Neural cell (in vitro differentiated cells): ENCODE measurements at regions not wholly inside any gene's neighbourhood (a gene's known extent, or its start where the extent isn't known, plus 50 kb on each side); places are given as distances from the start of the nearest gene placed in this dataset.

Source experiments
- H2AFZ ChIP-seq: fragments of 200-600, 300-800 bp; sonication (generic), shearing (Covaris generic); 2 replicates; pipeline ENCODE4 v1.6.0; 2014; ENCODE audit warnings: low read depth, mild to moderate bottlenecking, antibody characterized with exemption, low read length, moderate library complexity
- H3F3A ChIP-seq: fragments of 200-600 bp; shearing (Covaris generic); 2 replicates; pipeline ENCODE4 v1.6.1; 2016; ENCODE audit warnings: mild to moderate bottlenecking, moderate library complexity, mixed read lengths, antibody characterized with exemption, low read length; ENCODE audit not compliant: insufficient read depth, poor library complexity, severe bottlenecking
- H3K27ac ChIP-seq: fragments of 200-600, 300-800 bp; sonication (generic), shearing (Covaris generic); 2 replicates; pipeline ENCODE4 v1.5.1; 2014; ENCODE audit warnings: mild to moderate bottlenecking, low read length, moderate library complexity
- H3K27me3 ChIP-seq: fragments of 300-800, 200-600 bp; sonication (generic), shearing (Covaris generic); 2 replicates; pipeline ENCODE4 v1.6.0; 2014; ENCODE audit warnings: mild to moderate bottlenecking, low read depth, low read length, moderate library complexity; ENCODE audit not compliant: insufficient read depth
- H3K36me3 ChIP-seq: fragments of 300-800, 200-600 bp; sonication (generic), shearing (Covaris generic); 2 replicates; pipeline ENCODE4 v1.5.1; 2014; ENCODE audit warnings: mild to moderate bottlenecking, antibody characterized with exemption, low read length, moderate library complexity; ENCODE audit not compliant: insufficient read depth
- H3K4me2 ChIP-seq: fragments of 300-800, 200-600 bp; sonication (generic), shearing (Covaris generic); 2 replicates; pipeline ENCODE4 v1.6.0; 2014; ENCODE audit warnings: mild to moderate bottlenecking, low read length
- H3K4me3 ChIP-seq: fragments of 300-800, 200-600 bp; sonication (generic), shearing (Covaris generic); 2 replicates; pipeline ENCODE4 v1.5.1; 2014; ENCODE audit warnings: mild to moderate bottlenecking, low read length, moderate library complexity
- H3K79me2 ChIP-seq: fragments of 200-600 bp; shearing (Covaris generic); replicated peaks from 2 replicates; pipeline ENCODE4 v1.6.0; 2014; ENCODE audit warnings: mild to moderate bottlenecking, low read length, moderate library complexity; ENCODE audit not compliant: insufficient read depth
- H3K9ac ChIP-seq: fragments of 300-800, 200-600 bp; sonication (generic), shearing (Covaris generic); 2 replicates; pipeline ENCODE4 v1.6.1; 2016; ENCODE audit warnings: mild to moderate bottlenecking, low read length, mixed read lengths
- H3K9me2 ChIP-seq: fragments of 200-600 bp; shearing (Covaris generic); 2 replicates; pipeline ENCODE4 v1.6.1; 2016; ENCODE audit warnings: mild to moderate bottlenecking, low read length, mixed read lengths; ENCODE audit not compliant: insufficient read depth
- H3K9me3 ChIP-seq: fragments of 200-600, 300-800 bp; sonication (generic), shearing (Covaris generic); 2 replicates; pipeline ENCODE4 v1.6.1; 2016; ENCODE audit warnings: mild to moderate bottlenecking, mixed run types, low read length, moderate library complexity, mixed read lengths
- H4K20me1 ChIP-seq: fragments of 200-600 bp; shearing (Covaris generic); 2 replicates; pipeline ENCODE4 v1.6.1; 2016; ENCODE audit warnings: mild to moderate bottlenecking, mixed run types; ENCODE audit not compliant: insufficient read depth
- EP300 ChIP-seq: fragments of 450-650 bp; conservative IDR thresholded peaks from 2 replicates; pipeline ENCODE4 v1.6.1; 2014; ENCODE audit warnings: antibody characterized with exemption, mild to moderate bottlenecking, moderate library complexity; ENCODE audit not compliant: poor library complexity, severe bottlenecking
- EZH2 ChIP-seq: fragments of 200-600, 300-800 bp; shearing (Covaris generic), sonication (generic); IDR thresholded peaks from 2 replicates; pipeline ENCODE4 v1.6.1; 2014; ENCODE audit warnings: antibody characterized with exemption, low read length, borderline replicate concordance, mild to moderate bottlenecking; ENCODE audit not compliant: insufficient read depth, poor library complexity, severe bottlenecking
- MXI1 ChIP-seq: fragments of 450-650 bp; conservative IDR thresholded peaks from 2 replicates; pipeline ENCODE4 v1.6.1; 2014; ENCODE audit warnings: antibody characterized with exemption, mild to moderate bottlenecking; ENCODE audit not compliant: poor library complexity, severe bottlenecking
- POLR2AphosphoS5 ChIP-seq: IDR thresholded peaks from 2 replicates; pipeline ENCODE4 v1.6.1; 2012
- RAD21 ChIP-seq: fragments of 450-650 bp; conservative IDR thresholded peaks from 2 replicates; pipeline ENCODE4 v1.6.1; 2014; ENCODE audit warnings: antibody characterized with exemption, mild to moderate bottlenecking, moderate library complexity
- REST ChIP-seq: IDR thresholded peaks from 2 replicates; pipeline ENCODE4 v1.6.1; 2012; ENCODE audit warnings: borderline replicate concordance
- SMC3 ChIP-seq: fragments of 450-650 bp; conservative IDR thresholded peaks from 2 replicates; pipeline ENCODE4 v1.6.1; 2014; ENCODE audit warnings: antibody characterized with exemption, mild to moderate bottlenecking, moderate library complexity; ENCODE audit not compliant: poor library complexity
- TAF1 ChIP-seq: IDR thresholded peaks from 2 replicates; pipeline ENCODE4 v1.6.1; 2012; ENCODE audit warnings: low read depth
- TF ChIP-seq, protein P1 (sequence below): fragments of 450-650 bp; IDR thresholded peaks from 2 replicates; pipeline ENCODE4 v1.5.1; 2014; ENCODE audit warnings: antibody characterized with exemption, mild to moderate bottlenecking, moderate library complexity; ENCODE audit not compliant: poor library complexity, severe bottlenecking

DNA sequence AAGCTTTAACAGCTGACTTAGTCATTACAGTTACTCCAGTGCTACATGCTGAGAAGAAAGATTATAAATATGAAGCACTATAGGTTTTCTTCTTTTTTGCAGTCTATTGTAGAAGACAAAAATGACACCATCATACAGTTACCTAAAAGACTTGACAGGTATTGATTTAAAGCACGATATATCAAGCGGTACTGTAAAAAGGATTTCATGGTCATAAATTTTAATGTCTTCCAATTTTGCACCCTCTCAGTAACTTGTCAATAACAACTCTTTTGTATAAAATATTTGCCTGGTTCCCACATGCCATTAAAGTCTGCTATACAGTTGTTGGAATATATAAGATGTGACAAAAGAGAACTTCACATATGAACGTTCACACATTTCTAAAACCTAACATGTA is 102.8 kb downstream of the ZIC5 start:
- Histone ChIP-seq H3K27me3 (peaks cover 4% of the 10 kb centered on the region), H3F3A (no peaks in the 10 kb centered on the region), H3K4me2 (no peak overlapping the region), H3K9me2 (no peaks in the 10 kb centered on the region), H4K20me1 (no peaks in the 10 kb centered on the region), H3K27ac (no peak overlapping the region), H3K79me2 (no peaks in the 10 kb centered on the region), H2AFZ (no peak overlapping the region), H3K9me3 (no peaks in the 10 kb centered on the region), H3K36me3 (no peaks in the 10 kb centered on the region), H3K4me3 (no peak overlapping the region), H3K9ac (no peak overlapping the region)
- TF ChIP-seq REST (no peak), TAF1 (no peak), MXI1 (no peak), SMC3 (no peak), RAD21 (no peak), EP300 (no peak), POLR2AphosphoS5 (no peak), EZH2 (no peak)
- TF ChIP-seq, protein P1, sequence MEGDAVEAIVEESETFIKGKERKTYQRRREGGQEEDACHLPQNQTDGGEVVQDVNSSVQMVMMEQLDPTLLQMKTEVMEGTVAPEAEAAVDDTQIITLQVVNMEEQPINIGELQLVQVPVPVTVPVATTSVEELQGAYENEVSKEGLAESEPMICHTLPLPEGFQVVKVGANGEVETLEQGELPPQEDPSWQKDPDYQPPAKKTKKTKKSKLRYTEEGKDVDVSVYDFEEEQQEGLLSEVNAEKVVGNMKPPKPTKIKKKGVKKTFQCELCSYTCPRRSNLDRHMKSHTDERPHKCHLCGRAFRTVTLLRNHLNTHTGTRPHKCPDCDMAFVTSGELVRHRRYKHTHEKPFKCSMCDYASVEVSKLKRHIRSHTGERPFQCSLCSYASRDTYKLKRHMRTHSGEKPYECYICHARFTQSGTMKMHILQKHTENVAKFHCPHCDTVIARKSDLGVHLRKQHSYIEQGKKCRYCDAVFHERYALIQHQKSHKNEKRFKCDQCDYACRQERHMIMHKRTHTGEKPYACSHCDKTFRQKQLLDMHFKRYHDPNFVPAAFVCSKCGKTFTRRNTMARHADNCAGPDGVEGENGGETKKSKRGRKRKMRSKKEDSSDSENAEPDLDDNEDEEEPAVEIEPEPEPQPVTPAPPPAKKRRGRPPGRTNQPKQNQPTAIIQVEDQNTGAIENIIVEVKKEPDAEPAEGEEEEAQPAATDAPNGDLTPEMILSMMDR: no peak

GRCh38 chr13:99867535-99868257 is 103.9 kb downstream of the ZIC5 start:
- Histone ChIP-seq H3K79me2 (no peaks in the 10 kb centered on the region), H2AFZ (no peak overlapping the region), H4K20me1 (no peaks in the 10 kb centered on the region), H3K9me2 (no peaks in the 10 kb centered on the region), H3K4me2 (no peak overlapping the region), H3K27ac (no peak overlapping the region), H3K9me3 (no peaks in the 10 kb centered on the region), H3K4me3 (no peak overlapping the region), H3K27me3 (peaks cover 4% of the 10 kb centered on the region), H3K36me3 (no peaks in the 10 kb centered on the region), H3F3A (no peaks in the 10 kb centered on the region), H3K9ac (no peak overlapping the region)
- TF ChIP-seq REST (no peak), SMC3 (no peak), POLR2AphosphoS5 (no peak), EP300 (no peak), RAD21 (no peak), EZH2 (no peak), MXI1 (no peak), TAF1 (no peak)
- TF ChIP-seq, protein P1: no peak
